M059J (cell line): ENCODE measurements at regions not wholly inside any gene's neighbourhood (a gene's known extent, or its start where the extent isn't known, plus 50 kb on each side); places are given as distances from the start of the nearest gene placed in this dataset.
"Not testable (repeated sequence)": the region's sequence is repeated elsewhere in the genome, so short reads cannot be mapped to it uniquely, and the experiment has no call there.

Experiments used
- DNase-seq: peaks from one replicate; pipeline ENCODE4 v3.0.0-alpha.2; 2012; ENCODE audit warnings: low read depth

DNA sequence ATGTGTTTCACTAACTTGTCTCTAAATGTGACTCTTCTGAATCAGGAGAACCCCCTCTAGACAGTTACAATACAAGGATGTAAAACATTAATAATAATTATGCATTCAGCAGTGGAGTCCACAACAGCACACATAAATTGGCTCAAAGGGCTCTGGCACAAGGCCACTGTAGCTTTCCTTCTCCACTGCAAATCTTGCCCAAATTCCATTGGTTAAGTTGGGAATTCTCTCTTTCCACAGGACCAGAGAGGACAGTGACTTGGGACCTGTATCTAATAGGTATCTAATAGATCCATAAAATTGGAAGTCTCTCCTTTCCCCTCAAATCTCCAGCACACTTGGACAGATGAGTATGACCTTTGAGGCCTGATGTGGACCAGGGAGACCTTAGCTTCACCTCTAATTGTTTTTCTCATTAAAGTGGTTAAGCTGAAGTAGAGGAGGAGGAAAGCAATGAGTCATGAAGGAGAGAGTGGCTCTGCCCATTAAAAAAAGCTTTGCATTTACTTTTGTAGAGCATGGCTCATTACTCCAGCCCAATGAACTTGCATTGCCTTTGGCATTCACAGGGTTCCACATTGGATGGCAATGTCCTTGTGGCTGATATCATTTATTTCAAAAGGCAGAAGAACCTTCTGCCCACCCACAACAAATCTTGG lies 72.3 kb upstream of the SH3RF1 start:
- DNase-seq: peak; percentile 84

DNA sequence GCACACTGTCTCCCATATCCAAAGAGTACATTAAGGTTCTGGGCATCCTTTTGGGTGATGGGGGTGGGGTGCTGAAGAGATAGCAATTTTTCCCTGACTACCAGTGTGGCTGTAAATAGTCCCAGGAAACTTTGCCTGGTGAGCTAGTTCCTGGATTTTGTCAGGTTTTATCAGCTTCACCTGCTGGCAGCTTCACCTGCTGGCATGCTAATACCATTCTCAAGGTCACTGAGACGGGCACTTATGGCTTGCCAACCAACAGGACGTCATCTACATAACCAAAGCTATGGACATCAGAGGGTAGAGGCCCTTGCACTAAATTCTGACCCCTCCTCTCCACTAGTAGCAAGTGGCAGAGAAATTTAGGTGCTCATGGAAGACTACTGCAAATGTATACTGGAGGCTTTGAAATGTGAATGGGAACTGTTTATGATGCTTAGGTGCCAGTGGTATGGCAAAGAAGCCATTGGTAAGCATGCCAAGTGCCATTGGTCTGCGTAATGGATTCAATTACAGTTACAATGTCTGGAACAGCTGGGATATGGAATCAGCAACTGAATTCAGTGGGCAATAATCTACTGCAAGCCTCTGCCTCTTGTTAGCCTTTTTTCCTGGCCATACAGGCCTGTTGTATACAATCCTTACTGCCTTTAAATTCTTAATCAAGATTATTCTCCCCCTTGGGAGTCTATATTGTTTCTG lies 71.6 kb upstream of the SH3RF1 start:
- no peak for DNase-seq

DNA sequence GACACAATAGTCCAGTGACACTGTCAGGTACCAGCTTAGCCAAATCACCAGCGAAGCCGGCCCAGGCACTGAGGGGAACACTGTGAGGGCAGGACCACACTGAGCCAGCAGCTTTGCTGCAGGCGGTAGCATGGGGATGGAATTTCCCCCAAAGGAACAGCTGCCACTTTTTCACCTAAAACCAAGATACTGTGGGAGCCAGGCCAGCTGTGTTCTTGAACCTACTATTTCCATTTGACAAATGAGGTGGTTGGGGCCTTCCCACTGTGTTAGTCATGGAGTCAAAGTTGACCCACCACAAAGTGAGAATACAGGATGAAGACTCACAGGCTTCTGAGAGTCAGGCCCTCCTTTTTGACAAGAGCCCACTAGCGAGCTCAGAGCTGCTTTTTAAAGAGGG lies 70.7 kb upstream of the SH3RF1 start:
- peak; percentile 75 for DNase-seq

DNA sequence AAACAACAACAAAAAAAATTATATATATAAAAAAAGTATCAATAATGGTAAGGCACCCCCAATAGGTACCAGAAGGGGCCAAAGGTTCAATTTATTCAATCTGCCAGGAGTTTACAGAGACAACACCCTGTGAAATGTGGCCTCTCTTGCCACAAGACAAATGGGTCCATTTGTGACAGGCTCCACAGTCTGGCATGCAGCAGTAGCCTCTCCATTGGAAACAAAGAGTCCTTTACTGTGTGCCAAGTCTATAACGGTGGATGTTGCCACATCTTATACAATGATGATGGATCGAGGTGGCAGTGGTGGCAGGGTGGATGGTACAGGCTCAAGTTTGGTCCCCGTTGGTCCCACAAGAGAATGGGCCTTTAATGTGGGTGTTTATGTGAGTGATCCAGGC lies 70.1 kb upstream of the SH3RF1 start:
- no peak for DNase-seq

DNA sequence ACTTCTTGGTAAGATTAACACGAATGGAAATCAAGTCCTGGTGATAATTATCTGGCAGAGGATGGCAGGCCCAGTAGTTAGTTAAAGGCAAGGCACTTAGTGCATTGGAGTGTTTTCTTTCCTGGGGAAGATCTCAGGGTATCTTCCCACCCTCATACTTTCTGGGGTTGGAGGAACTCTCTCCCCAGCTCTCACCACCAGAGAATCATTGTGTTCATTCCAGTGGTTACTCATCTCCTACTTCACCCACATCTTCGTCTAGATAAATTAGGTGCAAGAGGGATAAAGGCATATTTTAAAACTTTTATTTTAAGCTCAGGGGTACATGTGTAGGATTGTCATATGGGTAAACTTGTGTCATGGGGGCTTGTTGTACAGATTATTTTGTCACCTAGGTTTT lies 67.5 kb upstream of the SH3RF1 start:
- DNase-seq: no peak

DNA sequence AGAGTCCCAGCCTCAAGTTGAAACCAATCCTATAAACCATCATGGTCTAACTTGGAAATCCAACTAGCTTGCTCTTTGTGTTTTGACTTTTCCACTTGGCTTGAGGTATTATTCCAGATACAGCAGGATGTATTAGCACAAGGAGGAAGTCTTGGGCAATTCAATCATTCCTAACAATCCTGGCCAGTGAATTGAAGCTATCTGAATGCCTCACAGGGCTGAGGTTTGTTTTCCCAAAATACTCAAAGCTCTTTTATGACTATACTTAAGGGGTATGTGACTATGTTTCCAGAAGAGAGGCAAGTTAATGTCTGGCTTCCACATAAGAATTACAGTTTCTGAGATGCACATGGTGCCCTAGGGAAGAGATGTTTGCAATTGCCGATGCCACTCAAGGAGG lies 66.8 kb upstream of the SH3RF1 start:
- peak; percentile 75 for DNase-seq

DNA sequence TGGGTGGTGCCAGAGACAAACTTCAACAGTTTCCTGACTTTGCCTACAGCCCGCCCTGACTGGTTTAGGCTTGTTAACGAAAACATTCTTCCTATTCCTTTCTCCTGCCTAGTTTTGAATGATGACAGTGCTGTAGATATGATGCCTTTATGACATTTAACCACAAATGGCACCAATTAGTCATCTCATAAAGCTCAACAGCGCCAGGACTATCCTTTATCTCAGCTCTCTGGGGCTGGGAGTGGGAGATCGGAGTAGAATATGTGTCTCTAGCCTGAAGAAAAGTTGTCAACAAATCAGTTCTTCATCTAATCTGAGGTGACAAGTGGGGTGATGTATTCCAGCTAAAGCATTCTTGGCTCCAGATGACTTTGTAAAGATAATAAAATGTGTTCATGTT lies 64.6 kb upstream of the SH3RF1 start:
- DNase-seq: peak; percentile 64

DNA sequence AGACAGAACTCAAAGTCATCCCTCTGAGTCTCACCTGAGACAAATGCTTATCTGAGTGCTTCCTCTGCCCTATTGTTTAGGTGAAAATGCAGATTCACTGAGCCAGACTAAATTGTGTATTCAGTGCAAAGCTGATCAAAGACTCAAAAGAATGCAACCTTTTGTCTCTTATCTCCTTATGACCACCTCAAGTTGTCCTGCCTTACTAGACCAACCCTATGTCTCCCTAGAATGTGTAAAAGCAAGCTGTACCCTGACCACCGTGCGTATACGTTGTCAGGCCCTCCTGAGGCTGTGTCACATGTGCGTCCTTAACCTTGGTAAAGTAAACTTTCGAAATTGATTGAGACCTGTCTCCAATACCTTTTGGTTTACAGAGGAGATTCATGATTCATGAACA lies 63.6 kb upstream of the SH3RF1 start:
- DNase-seq: no peak

DNA sequence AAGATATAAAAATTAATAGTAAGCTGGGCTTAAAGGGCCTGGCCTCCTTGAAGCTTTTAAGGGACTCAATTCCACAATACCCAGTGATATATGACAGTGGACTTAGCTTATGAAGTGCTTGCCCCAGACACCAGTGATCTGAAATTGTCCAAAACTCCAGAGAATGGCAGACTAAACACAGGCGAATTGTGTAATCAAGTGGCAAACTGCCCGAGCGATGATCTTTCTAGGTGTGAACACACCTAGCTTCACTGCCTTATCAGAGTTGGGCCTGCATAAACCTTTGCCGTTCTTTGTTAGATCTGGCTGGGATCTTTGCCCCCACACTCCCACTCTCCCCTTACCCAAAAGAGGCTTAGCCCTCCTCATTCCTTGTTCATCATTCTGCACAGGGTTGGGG lies 62.5 kb upstream of the SH3RF1 start:
- no peak for DNase-seq

DNA sequence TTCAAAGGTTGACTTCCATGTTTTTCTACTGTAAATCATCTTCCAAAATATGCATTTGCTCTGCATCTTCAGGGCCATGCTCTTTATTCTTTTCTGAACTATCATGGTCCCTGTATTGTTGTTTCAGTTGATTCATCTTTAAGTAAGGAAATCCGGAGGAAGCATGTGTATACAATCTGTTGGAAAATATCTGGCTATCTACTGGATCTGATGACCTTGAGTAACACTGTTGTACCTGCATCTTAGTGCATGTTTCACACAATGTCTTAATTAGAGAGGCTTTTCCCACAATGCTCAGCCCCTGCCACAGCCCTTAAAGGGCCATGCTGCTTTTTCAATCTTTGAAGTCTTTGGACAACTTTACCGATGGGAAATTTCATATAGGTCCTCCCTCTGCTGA lies 61.8 kb upstream of the SH3RF1 start:
- DNase-seq: no peak

DNA sequence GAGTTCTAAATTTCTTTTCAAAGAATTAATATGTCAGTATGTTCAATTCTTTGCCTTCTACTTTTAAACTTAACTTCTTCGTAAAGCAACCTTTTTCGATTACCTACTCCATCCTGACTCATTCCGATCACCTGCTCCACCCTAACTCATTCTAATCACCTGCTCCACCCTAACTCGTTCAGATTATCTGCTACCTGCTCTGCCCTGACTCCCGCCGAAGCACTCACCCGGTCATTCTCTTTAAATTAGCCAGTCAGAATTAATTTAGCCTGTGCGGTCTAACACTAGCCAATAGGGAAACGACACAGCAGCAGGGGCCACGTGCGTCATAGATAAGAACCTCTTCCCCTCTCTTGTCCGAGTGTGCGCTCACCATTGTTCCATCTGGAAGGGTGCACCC lies 60.1 kb upstream of the SH3RF1 start:
- DNase-seq: no peak

DNA sequence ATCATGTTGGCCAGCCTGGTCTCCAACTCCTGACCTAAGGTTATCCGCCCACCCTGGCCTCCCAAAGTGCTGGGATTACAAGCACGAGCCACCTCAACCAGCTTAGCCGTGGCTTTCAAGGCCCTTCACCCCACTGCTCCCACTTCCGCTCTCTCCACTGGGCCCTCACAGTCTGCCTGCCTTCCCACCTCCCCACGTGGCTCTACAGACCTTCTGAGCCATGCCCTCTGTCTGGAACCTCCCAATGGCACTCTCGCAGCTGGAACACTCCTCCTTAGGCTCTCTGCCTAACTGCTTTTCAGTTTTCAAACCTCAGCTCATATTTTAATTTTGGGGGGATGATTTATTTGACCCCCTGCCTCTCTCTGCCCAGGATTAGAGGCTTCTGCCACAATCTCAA lies 59.3 kb upstream of the SH3RF1 start:
- DNase-seq: no peak

DNA sequence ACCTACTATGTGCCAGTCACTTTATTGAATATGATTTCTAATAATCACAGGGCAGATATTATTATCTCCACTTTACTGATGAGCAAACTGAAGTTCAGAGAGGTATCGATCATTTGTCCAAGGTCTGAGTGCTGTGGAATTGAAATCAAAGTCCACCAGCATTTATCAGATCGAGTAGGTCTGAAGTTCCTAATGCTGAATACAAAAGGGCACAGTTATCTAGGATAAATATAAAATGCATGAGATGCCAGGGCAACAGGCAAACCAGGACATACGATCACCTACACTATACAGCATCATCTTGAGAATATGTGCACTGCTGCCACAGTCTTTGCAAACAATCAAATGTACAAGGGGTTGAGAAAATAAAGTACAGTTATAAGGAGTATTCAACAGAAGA lies 57.2 kb upstream of the SH3RF1 start:
- DNase-seq: no peak

DNA sequence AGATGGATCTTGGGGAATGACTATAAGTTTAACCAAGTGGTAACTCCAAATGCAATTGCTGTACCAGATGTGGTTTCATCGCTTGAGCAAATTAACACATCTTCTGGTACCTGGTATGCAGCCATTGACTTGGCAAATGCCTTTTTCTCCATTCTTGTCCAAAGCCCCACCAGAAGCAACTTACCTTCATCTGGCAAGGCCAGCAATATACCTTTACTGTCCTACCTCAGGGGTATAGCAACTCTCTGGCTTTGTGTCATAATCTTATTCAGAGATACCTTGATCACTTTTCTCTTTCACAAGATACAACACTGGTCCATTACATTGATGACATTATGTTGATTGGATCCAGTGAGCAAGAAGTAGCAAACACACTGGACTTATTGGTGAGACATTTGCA lies 53.2 kb upstream of the SH3RF1 start:
- DNase-seq: not testable (repeated sequence)

DNA sequence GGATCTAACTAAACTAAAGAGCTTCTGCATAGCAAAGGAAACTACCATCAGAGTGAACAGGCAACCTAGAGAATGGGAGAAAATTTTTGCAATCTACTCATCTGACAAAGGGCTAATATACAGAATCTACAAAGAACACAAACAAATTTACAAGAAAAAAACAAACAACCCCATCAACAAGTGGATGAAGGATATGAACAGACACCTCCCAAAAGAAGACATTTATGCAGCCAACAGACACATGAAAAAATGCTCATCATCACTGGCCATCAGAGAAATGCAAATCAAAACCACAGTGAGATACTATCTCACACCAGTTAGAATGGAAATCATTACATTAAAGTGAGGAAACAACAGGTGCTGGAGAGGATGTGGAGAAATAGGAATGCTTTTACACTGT lies 52.1 kb upstream of the SH3RF1 start:
- not testable (repeated sequence) for DNase-seq
